SU-DHL-6 (cell line): ENCODE measurements at regions not wholly inside any gene's neighbourhood (a gene's known extent, or its start where the extent isn't known, plus 50 kb on each side); places are given as distances from the start of the nearest gene placed in this dataset.

Source experiments
- H2AFZ ChIP-seq: fragments of 200-600 bp; sonication (generic); 2 replicates; pipeline ENCODE4 v1.6.1; 2014; ENCODE audit warnings: low read depth, mild to moderate bottlenecking, moderate library complexity, mixed read lengths, antibody characterized with exemption, low read length; ENCODE audit not compliant: severe bottlenecking
- H3F3A ChIP-seq: fragments of 200-600 bp; shearing (Covaris generic); 2 replicates; pipeline ENCODE4 v1.6.0; 2016; ENCODE audit warnings: antibody characterized with exemption, mild to moderate bottlenecking; ENCODE audit not compliant: insufficient read depth
- H3K27ac ChIP-seq: fragments of 200-600 bp; sonication (generic); 2 replicates; pipeline ENCODE4 v1.5.1; 2016; ENCODE audit warnings: low read depth, mild to moderate bottlenecking, low read length, moderate library complexity, mixed read lengths
- H3K27me3 ChIP-seq: fragments of 200-600 bp; sonication (generic), shearing (Covaris generic); 2 replicates; pipeline ENCODE4 v1.6.0; 2014; ENCODE audit warnings: mild to moderate bottlenecking, low read length
- H3K36me3 ChIP-seq: fragments of 200-600 bp; sonication (generic); 2 replicates; pipeline ENCODE4 v1.6.1; 2014; ENCODE audit warnings: mild to moderate bottlenecking, low read length, mixed read lengths
- H3K4me2 ChIP-seq: fragments of 300-600, 200-600 bp; shearing (Covaris generic), sonication (generic); 2 replicates; pipeline ENCODE4 v1.6.0; 2014; ENCODE audit warnings: low read length, low read depth, mild to moderate bottlenecking; ENCODE audit not compliant: poor library complexity, severe bottlenecking
- H3K4me3 ChIP-seq: fragments of 200-600 bp; sonication (generic); 2 replicates; pipeline ENCODE4 v1.5.1; 2014; ENCODE audit warnings: antibody characterized with exemption, low read length, mild to moderate bottlenecking, mixed read lengths; ENCODE audit not compliant: insufficient read depth, poor library complexity, severe bottlenecking
- H3K79me2 ChIP-seq: fragments of 200-600 bp; sonication (generic); 2 replicates; pipeline ENCODE4 v1.6.1; 2014; ENCODE audit warnings: mild to moderate bottlenecking, low read length, moderate library complexity; ENCODE audit not compliant: insufficient read depth
- H3K9ac ChIP-seq: fragments of 200-600 bp; sonication (generic); 2 replicates; pipeline ENCODE4 v1.7.0; 2014; ENCODE audit warnings: mild to moderate bottlenecking, low read length
- H3K9me2 ChIP-seq: fragments of 200-600 bp; sonication (generic); replicated peaks from 2 replicates; pipeline ENCODE4 v1.6.1; 2014; ENCODE audit warnings: low read length; ENCODE audit not compliant: insufficient read depth
- H3K9me3 ChIP-seq: fragments of 200-600 bp; sonication (generic); 2 replicates; pipeline ENCODE4 v1.6.1; 2014; ENCODE audit warnings: low read length, mixed read lengths; ENCODE audit not compliant: insufficient read depth
- H4K20me1 ChIP-seq: fragments of 200-600 bp; sonication (generic); 2 replicates; pipeline ENCODE4 v1.6.1; 2014; ENCODE audit warnings: low read depth, mild to moderate bottlenecking, antibody characterized with exemption, low read length, moderate library complexity, mixed read lengths
- CTCF ChIP-seq: fragments of 200-600 bp; sonication (generic); IDR thresholded peaks from one replicate; pipeline ENCODE4 v1.5.1; 2017; ENCODE audit warnings: antibody characterized with exemption, mild to moderate bottlenecking, low read length, moderate library complexity; ENCODE audit not compliant: insufficient read depth, poor library complexity, severe bottlenecking
- EZH2phosphoT487 ChIP-seq: fragments of 200-600 bp; sonication (generic), shearing (Covaris generic); conservative IDR thresholded peaks from 2 replicates; pipeline ENCODE4 v1.6.1; 2018; ENCODE audit warnings: mild to moderate bottlenecking, antibody characterized with exemption, low read length, moderate library complexity, mixed read lengths

DNA sequence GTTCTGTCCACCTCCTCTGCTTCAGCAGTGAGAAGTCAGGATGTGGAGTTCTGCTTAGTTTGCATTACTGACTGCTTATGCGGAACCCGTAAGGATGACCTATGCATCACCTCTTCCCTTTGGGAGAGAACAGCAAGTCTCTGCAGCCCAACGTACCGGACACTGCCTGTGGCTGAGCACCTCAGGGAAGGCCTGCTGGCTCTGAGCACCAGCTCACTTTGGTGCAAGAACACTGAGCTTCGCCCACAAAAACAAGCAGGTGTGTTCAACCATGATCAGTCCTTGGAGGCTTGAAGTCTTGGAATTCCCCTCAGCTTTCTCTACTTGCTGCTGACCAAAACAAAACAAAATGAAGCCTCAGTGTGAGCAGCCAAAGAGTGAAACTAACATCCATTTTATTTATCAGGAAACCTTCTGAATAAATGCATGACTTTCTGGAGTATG lies 52.7 kb upstream of the NCK2 start:
- Histone ChIP-seq H3F3A (no peaks in the 10 kb centered on the region), H3K27ac (no peak overlapping the region), H3K4me2 (no peak overlapping the region), H3K9me3 (no peaks in the 10 kb centered on the region), H4K20me1 (no peaks in the 10 kb centered on the region), H3K9ac (no peak overlapping the region), H3K4me3 (no peak overlapping the region), H3K9me2 (no peaks in the 10 kb centered on the region), H2AFZ (no peak overlapping the region), H3K36me3 (no peaks in the 10 kb centered on the region), H3K79me2 (no peaks in the 10 kb centered on the region), H3K27me3 (0 out of 2 replicates have a peak, but pooled peaks cover 3% of the 10 kb centered on the region)
- no peak for TF ChIP-seq EZH2phosphoT487
- TF ChIP-seq CTCF = no peak

GRCh38 chr2:105690566-105690965 lies 54.1 kb upstream of the NCK2 start:
- H3K9ac ChIP-seq = no peak overlapping the region
- no peaks in the 10 kb centered on the region for H3K36me3 ChIP-seq
- no peak overlapping the region for H2AFZ ChIP-seq
- no peaks in the 10 kb centered on the region for H4K20me1 ChIP-seq
- no peak overlapping the region for H3K4me3 ChIP-seq
- TF ChIP-seq CTCF (no peak), EZH2phosphoT487 (no peak)
- no peaks in the 10 kb centered on the region for H3F3A ChIP-seq
- H3K4me2 ChIP-seq = no peak overlapping the region
- no peak overlapping the region for H3K27ac ChIP-seq
- H3K79me2 ChIP-seq = no peaks in the 10 kb centered on the region
- H3K9me2 ChIP-seq = no peaks in the 10 kb centered on the region
- 0 out of 2 replicates have a peak, but pooled peaks cover 3% of the 10 kb centered on the region for H3K27me3 ChIP-seq
- H3K9me3 ChIP-seq = no peaks in the 10 kb centered on the region

- Histone ChIP-seq H3F3A (no peaks in the 10 kb centered on the region), H3K9me3 (no peaks in the 10 kb centered on the region), H3K27ac (no peak overlapping the region), H3K4me2 (no peak overlapping the region), H3K4me3 (no peak overlapping the region), H3K9me2 (no peaks in the 10 kb centered on the region), H4K20me1 (no peaks in the 10 kb centered on the region), H3K79me2 (no peaks in the 10 kb centered on the region), H3K27me3 (0 out of 2 replicates have a peak, but pooled peaks cover 3% of the 10 kb centered on the region), H3K36me3 (no peaks in the 10 kb centered on the region), H2AFZ (no peak overlapping the region), H3K9ac (no peak overlapping the region)
- TF ChIP-seq CTCF = no peak
- TF ChIP-seq EZH2phosphoT487 = no peak
Observed at GRCh38 chr2:105689484-105689883, 55.2 kb upstream of the NCK2 start.
